ENCODE measurements at regions not wholly inside any gene's neighbourhood (a gene's known extent, or its start where the extent isn't known, plus 50 kb on each side); places are given as distances from the start of the nearest gene placed in this dataset.
"Not testable (repeated sequence)": the region's sequence is repeated elsewhere in the genome, so short reads cannot be mapped to it uniquely, and the experiment has no call there.

DNA sequence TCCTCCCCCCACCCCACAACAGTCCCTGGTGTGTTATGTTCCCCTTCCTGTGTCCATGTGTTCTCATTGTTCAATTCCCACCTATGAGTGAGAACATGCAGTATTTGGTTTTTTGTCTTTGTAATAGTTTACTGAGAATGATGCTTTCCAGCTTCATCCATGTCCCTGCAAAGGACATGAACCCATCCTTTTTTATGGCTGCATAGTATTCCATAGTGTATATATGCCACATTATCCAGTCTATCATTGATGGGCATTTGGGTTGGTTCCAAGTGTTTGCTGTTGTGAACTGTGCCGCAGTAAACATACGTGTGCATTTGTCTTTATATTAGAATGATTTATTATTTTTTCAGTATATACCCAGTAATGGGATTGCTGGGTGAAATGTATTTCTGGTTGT, 104.0 kb downstream of the CCDC74A start:
- not testable (repeated sequence) for H3K9me3 Mint-ChIP-seq, DNase-seq, ATAC-seq, H3K4me3 Mint-ChIP-seq, H3K4me1 Mint-ChIP-seq, H3K27ac Mint-ChIP-seq
- peaks cover 20% of the 10 kb centered on the region for H3K27me3 Mint-ChIP-seq

DNA sequence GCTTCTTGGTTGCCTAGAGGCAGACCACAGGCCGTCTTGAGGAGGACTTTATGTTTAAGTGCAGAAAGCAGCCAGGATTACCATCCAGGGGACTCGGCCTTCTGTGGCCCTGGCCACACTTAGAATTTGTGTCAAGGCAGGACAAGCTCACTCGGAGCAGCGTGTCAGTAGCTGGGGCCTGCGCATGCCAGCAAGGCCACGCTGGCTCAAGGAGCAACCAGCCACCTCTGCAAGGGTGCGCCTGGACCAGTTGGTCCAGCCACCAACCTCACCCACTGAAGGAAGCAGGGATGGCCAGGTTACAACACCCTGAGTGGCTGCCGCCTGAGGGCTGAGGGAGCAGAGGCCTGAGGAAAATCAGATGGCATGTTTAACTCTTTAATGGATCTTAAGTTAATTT, 105.7 kb downstream of the CCDC74A start:
- peaks cover 20% of the 10 kb centered on the region for H3K27me3 Mint-ChIP-seq
- H3K27ac Mint-ChIP-seq, ATAC-seq, H3K9me3 Mint-ChIP-seq, H3K4me3 Mint-ChIP-seq, DNase-seq, H3K4me1 Mint-ChIP-seq: not testable (repeated sequence)

DNA sequence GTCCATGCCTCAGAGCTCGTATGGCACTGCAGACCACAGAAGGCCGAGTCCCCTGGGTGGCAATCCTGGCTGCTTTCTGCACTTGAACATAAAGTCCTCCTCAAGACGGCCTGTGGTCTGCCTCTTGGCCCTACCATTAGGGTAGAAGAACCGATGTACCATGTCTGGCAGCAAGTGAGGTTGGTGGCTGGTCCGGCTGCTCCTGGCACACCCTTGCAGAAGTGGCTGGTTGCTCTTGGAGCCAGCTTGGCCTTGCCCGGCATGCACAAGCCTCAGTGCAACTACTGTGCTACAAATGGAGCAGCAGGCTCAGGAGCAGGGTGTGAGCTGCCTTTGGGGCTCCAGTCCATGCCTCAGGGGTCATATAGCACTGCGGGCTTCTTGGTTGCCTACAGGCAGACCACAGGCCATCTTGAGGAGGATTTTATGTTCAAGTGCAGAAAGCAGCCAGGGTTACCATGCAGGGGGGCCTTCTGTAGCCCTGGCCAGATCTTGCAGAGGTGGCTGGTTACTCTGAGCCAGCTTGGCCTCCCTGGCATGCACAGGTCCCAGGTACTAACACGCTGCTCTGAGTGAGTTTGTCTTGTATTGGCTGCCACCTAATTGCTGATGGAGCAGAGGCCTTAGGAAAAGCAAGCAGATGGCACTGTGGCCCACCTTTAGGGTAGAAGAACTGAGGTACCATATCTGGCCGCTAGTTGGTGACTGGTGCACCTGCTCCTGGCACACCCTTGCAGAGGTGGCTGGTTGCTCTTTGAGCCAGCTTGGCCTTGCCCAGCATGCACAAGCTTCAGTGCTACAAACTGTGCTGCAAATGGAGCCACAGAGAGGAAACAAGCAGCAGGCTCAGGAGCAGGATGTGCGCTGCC, 106.4 kb downstream of the CCDC74A start:
- ATAC-seq, H3K27ac Mint-ChIP-seq, H3K9me3 Mint-ChIP-seq, DNase-seq, H3K4me3 Mint-ChIP-seq, H3K4me1 Mint-ChIP-seq: not testable (repeated sequence)
- H3K27me3 Mint-ChIP-seq: peaks cover 14% of the 10 kb centered on the region

DNA sequence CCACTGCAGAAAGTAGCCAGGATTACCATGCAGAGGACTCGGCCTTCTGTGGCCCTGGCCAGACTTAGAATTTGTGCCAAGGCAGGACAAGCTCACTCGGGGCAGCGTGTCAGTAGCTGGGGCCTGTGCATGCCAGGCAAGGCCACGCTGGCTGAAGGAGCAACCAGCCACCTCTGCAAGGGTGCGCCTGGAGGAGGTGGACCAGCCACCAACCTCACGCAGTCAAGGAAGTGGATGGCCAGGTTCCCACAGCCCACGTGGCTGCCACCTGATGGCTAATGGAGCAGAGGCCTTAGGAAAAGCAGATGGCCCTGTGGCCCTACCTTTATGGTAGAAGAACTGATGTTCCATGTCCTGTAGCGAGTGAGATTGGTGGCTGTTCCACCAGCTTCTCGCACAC, 107.9 kb downstream of the CCDC74A start:
- Mint-ChIP-seq H3K27ac (no peak overlapping the region), H3K4me3 (no peak overlapping the region), H3K27me3 (peaks cover 3% of the 10 kb centered on the region), H3K4me1 (no peaks in the 10 kb centered on the region), H3K9me3 (no peaks in the 10 kb centered on the region)
- DNase-seq (no peak), ATAC-seq (no peak)

DNA sequence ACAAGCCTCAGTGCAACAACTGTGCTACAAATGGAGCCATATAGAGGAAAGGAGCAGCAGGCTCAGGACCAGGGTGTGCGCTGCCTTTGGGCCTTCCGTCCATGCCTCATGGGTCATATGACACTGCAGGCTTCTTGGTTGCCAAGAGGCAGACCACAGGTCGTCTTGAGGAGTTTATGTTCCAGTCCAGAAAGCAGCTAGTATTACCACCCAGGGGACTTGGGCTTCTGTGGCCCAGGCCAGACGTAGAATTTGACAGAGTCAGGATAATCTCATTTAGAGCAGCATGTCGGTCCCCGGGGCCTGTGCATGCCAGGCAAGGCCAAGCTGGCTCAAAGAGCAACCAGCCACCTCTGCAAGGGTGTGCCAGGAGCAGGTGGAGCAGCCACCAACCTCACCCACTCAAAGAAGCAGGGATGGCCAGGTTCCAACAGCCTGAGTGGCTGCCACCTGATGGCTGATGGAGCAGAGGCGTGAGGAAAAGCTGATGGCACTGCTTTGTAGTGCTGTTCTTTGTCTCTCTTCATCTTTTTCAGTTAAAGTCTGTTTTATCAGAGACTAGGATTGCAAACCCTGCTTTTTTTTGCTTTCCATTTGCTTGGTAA, 109.1 kb downstream of the CCDC74A start:
- not testable (repeated sequence) for H3K27ac Mint-ChIP-seq, ATAC-seq, H3K4me1 Mint-ChIP-seq, H3K4me3 Mint-ChIP-seq, H3K9me3 Mint-ChIP-seq, DNase-seq
- peaks cover 14% of the 10 kb centered on the region for H3K27me3 Mint-ChIP-seq

DNA sequence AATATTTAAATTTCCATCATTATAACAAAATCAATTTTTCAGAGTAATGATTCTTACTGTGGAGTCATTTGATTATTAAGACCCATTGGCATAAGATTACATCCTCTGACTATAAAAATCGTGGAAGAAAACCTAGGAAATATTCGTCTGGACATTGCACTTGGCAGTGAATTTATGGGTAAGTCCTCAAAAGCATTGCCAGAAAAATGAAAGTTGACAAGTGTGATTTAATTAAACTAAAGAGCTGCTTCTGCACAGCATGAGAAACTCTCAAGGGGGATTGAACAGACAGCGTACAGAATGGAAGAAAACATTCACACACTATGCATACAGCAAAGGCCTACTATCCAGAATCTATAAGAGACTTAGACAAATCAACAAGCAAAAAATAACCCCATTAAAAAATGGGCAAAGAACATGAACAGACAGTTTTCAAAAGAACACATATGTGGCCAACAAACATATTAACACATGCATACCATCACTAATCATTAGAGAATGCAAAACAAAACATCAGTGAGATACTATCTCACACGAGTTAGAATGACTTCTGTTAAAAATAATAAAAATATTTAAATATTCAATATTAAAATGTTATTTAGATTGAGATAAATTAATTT, 111.4 kb downstream of the CCDC74A start:
- not testable (repeated sequence) for H3K4me3 Mint-ChIP-seq, DNase-seq, ATAC-seq, H3K4me1 Mint-ChIP-seq, H3K9me3 Mint-ChIP-seq, H3K27ac Mint-ChIP-seq
- H3K27me3 Mint-ChIP-seq: peaks cover 14% of the 10 kb centered on the region

DNA sequence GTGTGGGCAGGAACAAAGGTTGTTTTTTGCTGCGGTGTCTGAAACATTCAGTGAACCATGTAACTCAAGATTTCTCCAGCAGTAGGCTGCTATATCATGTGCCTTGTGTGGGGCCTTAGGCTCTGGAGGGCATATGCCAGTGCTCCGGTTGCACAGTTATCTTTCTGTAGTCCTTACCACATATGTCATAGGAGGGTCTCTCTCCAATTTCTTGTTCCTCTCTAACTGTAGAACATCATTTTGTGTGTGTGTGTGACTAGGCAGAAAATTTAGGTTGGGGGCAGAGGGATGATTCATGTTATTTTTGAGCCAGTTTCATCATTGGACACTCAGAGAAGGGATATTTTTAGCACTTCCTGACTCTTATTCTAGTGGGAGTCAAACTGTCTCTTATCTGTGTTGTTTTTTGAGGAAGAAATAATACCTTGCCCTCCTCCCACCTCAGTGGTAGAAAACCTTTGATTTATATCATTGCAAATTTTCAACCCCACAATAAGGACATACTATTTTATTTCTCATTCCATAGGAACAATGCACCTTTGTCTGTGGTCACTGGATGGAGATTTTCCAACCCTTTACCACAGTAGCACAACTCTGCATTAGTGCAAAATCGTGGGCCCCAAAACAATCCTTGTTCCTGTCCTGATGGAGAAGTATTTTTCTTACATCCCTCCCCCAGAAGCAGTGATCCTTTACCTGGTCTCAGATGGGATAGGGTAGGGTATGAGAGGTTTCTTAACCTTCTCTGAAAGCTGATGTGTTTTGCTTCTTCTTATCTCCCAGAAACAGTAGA, 113.9 kb downstream of the CCDC74A start:
- no peak for DNase-seq

DNA sequence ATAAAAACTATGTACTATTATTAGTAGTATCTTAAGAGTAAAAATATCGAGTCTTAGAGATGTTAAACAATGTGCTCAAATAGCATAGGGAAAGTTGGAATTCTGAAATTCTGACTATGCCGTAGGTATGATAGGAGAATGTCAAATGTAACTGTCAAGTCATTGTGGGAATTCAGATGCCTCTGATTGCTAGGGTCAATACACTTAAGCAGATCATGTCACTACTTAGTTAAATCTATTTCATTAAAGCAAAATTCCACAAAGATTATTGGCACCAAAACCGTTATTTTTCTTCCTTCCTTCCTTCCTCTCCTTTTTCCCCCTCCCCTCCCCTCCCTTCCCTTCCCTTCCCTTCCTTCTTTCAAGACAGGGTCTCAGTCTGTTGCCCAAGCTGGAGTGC, 115.5 kb downstream of the CCDC74A start:
- H3K9me3 Mint-ChIP-seq, H3K4me3 Mint-ChIP-seq, DNase-seq, H3K27ac Mint-ChIP-seq, ATAC-seq, H3K4me1 Mint-ChIP-seq: not testable (repeated sequence)
- H3K27me3 Mint-ChIP-seq: peaks cover 48% of the 10 kb centered on the region

More for the DNA sequence above, 113.9 kb downstream of the CCDC74A start:
- H3K4me1 Mint-ChIP-seq: no peaks in the 10 kb centered on the region
- no peaks in the 10 kb centered on the region for H3K9me3 Mint-ChIP-seq
- H3K27me3 Mint-ChIP-seq: peaks cover 32% of the 10 kb centered on the region
- ATAC-seq: no peak
- H3K27ac Mint-ChIP-seq: no peak overlapping the region
- no peak overlapping the region for H3K4me3 Mint-ChIP-seq

DNA sequence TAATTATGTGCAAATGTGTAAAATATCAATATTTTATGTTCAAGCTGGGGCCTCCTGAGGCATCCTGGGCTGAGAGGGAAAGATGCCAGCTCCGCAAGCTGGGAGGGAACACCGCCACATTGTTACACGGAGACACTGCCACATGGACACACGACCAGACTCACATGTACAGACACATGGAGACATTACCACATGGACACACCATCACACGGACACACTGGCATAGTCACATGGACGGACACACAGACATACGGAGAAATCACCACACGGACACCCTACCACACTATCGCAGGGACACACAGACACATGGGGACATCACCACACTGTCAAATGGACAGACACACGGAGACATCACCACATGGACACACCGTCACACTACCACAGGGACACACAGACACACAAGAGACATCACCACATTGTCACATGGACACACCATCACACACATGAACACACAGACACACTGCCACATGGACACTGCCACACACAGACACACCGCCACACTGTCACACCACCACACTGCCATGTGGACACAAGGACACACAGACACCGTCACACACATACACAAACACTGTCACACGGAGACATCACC, 117.6 kb downstream of the CCDC74A start:
- Mint-ChIP-seq H3K27ac (no peak overlapping the region), H3K9me3 (no peaks in the 10 kb centered on the region), H3K27me3 (peaks cover 60% of the 10 kb centered on the region), H3K4me1 (no peaks in the 10 kb centered on the region), H3K4me3 (no peak overlapping the region)
- ATAC-seq: no peak
- DNase-seq: no peak

DNA sequence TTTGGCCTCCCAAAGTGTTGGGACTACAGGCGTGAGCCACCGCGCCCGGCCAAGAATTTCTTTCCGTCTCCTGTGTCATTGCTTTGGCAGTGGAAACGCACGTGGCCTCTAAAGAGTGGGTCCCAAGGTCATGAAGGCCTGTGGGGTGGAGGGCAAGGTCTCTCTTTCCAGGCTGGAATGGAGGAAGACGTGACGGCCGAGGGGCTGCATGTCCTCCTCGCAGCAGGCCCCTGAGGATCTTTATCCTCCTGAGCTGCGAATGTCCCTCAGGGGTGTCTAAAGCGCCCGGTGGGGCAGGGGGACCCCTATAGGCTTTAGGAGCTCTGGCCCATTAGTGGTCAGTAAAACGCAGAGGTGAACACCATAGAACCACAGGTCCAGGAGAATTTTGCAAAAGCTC, 118.5 kb downstream of the CCDC74A start:
- DNase-seq, H3K27ac Mint-ChIP-seq, H3K4me3 Mint-ChIP-seq, H3K4me1 Mint-ChIP-seq, ATAC-seq, H3K9me3 Mint-ChIP-seq: not testable (repeated sequence)
- peaks cover 55% of the 10 kb centered on the region for H3K27me3 Mint-ChIP-seq

DNA sequence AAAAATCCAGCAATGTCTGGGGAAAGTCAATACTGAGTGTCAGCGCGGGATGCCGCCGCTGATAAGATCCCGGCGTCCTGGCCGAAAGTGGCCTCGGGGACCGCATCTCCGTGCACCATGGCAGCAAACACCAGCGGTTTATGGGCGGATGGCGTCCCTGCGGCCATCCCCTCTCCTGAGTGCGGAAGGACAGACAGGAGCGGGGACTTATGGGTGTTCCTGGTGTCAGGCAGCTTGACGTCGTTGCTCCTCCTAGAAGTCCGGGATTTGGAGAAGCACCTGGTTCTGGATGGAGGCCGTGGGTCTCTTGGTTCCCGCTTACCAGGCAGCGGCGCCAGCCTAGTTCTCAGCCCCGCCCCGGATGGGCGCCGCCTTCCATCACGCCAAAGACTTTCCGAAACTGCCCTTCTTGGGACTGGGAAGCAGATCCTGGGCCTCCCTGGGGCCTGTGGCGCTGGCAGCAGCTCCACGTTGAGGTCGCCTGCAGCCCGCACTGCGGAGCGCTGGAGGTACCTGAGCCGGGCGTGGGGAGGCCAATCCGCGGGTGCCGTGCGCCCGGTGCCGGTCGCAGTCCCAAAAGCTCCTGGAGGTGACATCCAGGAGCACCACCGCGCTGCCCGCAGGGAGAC, 119.1 kb downstream of the CCDC74A start:
- DNase-seq: no peak
- H3K27ac Mint-ChIP-seq: no peak overlapping the region
- no peak overlapping the region for H3K4me3 Mint-ChIP-seq
- no peak for ATAC-seq
- H3K4me1 Mint-ChIP-seq: no peaks in the 10 kb centered on the region
- H3K27me3 Mint-ChIP-seq: peaks cover 51% of the 10 kb centered on the region
- H3K9me3 Mint-ChIP-seq: no peaks in the 10 kb centered on the region

DNA sequence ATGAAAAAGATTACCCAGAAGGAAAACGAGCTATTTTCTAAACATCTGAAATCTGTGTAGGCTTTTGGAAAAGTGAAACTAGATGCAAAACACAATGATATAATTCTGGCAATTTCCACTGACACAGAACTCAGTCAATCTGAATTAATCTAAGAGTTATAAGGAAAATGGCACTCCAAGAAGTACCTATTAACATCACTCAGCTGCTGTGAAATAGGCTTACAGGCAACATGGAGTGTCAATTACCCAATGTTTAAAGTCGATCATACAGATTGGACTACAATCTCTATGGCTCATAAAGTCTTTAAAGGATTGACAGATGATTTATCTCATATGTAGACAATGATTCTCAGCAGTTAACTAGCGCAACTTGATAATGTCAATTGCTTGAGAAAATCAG, 120.9 kb downstream of the CCDC74A start:
- H3K27ac Mint-ChIP-seq, H3K4me3 Mint-ChIP-seq, DNase-seq, ATAC-seq, H3K9me3 Mint-ChIP-seq, H3K4me1 Mint-ChIP-seq: not testable (repeated sequence)
- peaks cover 51% of the 10 kb centered on the region for H3K27me3 Mint-ChIP-seq

DNA sequence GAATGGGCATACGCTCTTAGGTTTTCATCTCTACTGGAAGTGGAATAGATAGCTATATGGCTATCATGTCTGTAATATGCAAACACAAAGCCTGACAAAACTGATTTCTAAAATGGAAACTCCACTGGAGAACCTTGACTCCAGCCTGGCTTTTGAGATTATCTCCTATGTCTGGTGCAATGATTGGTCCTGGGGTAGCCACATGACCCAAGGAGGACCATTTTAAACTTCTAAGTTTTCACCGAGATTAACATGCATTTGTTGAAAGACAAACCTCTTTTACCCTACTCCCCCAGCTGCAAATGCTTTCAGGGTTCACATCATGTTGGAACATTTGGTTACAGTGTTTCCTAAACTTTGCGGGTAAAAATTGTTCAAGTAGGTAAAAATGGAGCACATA, 124.6 kb downstream of the CCDC74A start:
- H3K9me3 Mint-ChIP-seq, DNase-seq, H3K27ac Mint-ChIP-seq, ATAC-seq, H3K4me3 Mint-ChIP-seq, H3K4me1 Mint-ChIP-seq: not testable (repeated sequence)
- peaks cover 31% of the 10 kb centered on the region for H3K27me3 Mint-ChIP-seq

DNA sequence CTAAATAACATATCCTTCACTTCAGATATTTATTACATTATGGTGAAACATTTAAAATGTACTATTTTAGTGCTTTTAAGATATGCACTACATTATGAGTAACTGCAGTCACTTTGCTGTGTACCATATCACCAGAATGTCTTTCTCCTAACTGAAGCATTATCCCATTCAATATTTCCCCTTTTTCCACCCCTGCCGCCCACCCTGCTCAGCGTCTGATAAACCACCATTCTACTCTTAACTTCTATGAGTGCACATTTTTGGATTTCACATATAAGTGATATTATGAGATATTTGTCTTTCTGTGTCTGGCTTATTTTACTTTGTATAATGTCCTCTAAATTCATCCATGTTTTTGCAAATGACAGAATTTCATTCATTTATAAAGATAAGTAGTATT, 126.4 kb downstream of the CCDC74A start:
- H3K27me3 Mint-ChIP-seq: peaks cover 26% of the 10 kb centered on the region
- not testable (repeated sequence) for H3K27ac Mint-ChIP-seq, H3K9me3 Mint-ChIP-seq, DNase-seq, H3K4me1 Mint-ChIP-seq, ATAC-seq, H3K4me3 Mint-ChIP-seq

Data from stimulated activated naive CD8-positive, alpha-beta T cell treated with anti-CD3 and anti-CD28 coated beads, Interleukin-15, amount 100 ng/mL, for 72 hours (primary cell).